Upper lobe of left lung (tissue), 4 donors: ENCODE measurements at regions not wholly inside any gene's neighbourhood (a gene's known extent, or its start where the extent isn't known, plus 50 kb on each side); places are given as distances from the start of the nearest gene placed in this dataset.

Experiments
- CTCF ChIP-seq, 6 experiments: fragments of 450-650 bp in 4 of 6; fragments of 200-600 bp in 2 of 6; sonication (generic) in 2 of 6; IDR thresholded peaks; one replicate each; pipeline ENCODE4 v1.5.1; 2016 to 2019; ENCODE audit warnings: antibody characterized with exemption in 6 of 6
- POLR2A ChIP-seq, 4 donors: fragments of 450-650 bp; IDR thresholded peaks; one replicate each; pipeline ENCODE4 v1.5.1; 2016 to 2017; ENCODE audit warnings: antibody characterized with exemption in 4 of 4, mild to moderate bottlenecking in 2 of 4

- TF ChIP-seq POLR2A (IDR thresholded peaks at IDR 0.05) (no peak), CTCF (IDR thresholded peaks at IDR 0.05) (no peak)
These were observed 616.0 kb upstream of the BTBD3 start for GRCh38 chr20:11301699-11302098.
